ENCODE measurements at regions not wholly inside any gene's neighbourhood (a gene's known extent, or its start where the extent isn't known, plus 50 kb on each side); places are given as distances from the start of the nearest gene placed in this dataset.

GRCh38 chr5:74099538-74100267, 473.7 kb downstream of the ARHGEF28 start:
- no peak for TF ChIP-seq CTCF (IDR thresholded peaks at IDR 0.05)

- TF ChIP-seq CTCF (IDR thresholded peaks at IDR 0.05): no peak
Observed at GRCh38 chr5:74098941-74099340, 472.9 kb downstream of the ARHGEF28 start.

- TF ChIP-seq CTCF (IDR thresholded peaks at IDR 0.05): no peak
Observed at GRCh38 chr5:74098456-74098855, 472.5 kb downstream of the ARHGEF28 start.

GRCh38 chr5:74096325-74096724, 470.3 kb downstream of the ARHGEF28 start:
- TF ChIP-seq CTCF (IDR thresholded peaks at IDR 0.05): no peak

GRCh38 chr5:74095871-74096270, 469.9 kb downstream of the ARHGEF28 start:
- TF ChIP-seq CTCF (IDR thresholded peaks at IDR 0.05): no peak

GRCh38 chr5:74094782-74095108, 468.7 kb downstream of the ARHGEF28 start:
- TF ChIP-seq CTCF (IDR thresholded peaks at IDR 0.05): no peak

GRCh38 chr5:74094096-74094781, 468.2 kb downstream of the ARHGEF28 start:
- no peak for TF ChIP-seq CTCF (IDR thresholded peaks at IDR 0.05)

Data from LNCAP (cell line).